Esophagus squamous epithelium (tissue), 5 donors: ENCODE measurements at regions not wholly inside any gene's neighbourhood (a gene's known extent, or its start where the extent isn't known, plus 50 kb on each side); places are given as distances from the start of the nearest gene placed in this dataset.

Experiments
- DNase-seq: peaks from one replicate; lab custom pipeline; 2025; lab: John Stamatoyannopoulos, UW
- H3K27ac ChIP-seq, 4 donors: fragments of 200-600 bp; sonication (generic); one replicate each; pipeline ENCODE4 v1.5.1; 2016 to 2019; ENCODE audit warnings: mild to moderate bottlenecking in 1 of 4
- H3K27me3 ChIP-seq, 4 donors: fragments of 200-600 bp; sonication (generic); 1 replicate in 3 of 4; 2 replicates in 1 of 4; pipeline versions ENCODE4 v1.5.1 to v1.6.0; 2017 to 2021; ENCODE audit warnings: antibody characterized with exemption in 1 of 4
- H3K36me3 ChIP-seq, 3 donors: fragments of 200-600 bp; sonication (generic); one replicate each; pipeline ENCODE4 v1.5.1; 2016 to 2019
- H3K4me1 ChIP-seq, 3 donors: fragments of 200-600 bp; sonication (generic); one replicate each; pipeline ENCODE4 v1.5.1; 2017 to 2019
- H3K4me3 ChIP-seq, 4 donors: fragments of 200-600 bp; sonication (generic); 1 replicate in 3 of 4; 2 replicates in 1 of 4; pipeline ENCODE4 v1.5.1; 2016 to 2019; ENCODE audit warnings: mild to moderate bottlenecking in 2 of 4, moderate library complexity in 1 of 4
- H3K9me3 ChIP-seq, 3 donors: fragments of 200-600 bp; sonication (generic); one replicate each; pipeline ENCODE4 v1.5.1; 2016 to 2019
- POLR2A ChIP-seq, 4 donors: fragments of 450-650 bp; IDR thresholded peaks; one replicate each; pipeline ENCODE4 v1.6.1; 2017; ENCODE audit warnings: antibody characterized with exemption in 4 of 4, mild to moderate bottlenecking in 4 of 4, moderate library complexity in 3 of 4
- WGBS, 2 donors: methylation state at CpG; one replicate each; pipeline ENCODE4 v1.1.5; 2018; 5-methylcytosine and 5-hydroxymethylcytosine counted together
- intact Hi-C: fragments of 100-400 bp; cut with DNase I; formaldehyde crosslinking; loops from one replicate; pipeline ENCODE4 v1.15.0; 2022
- TF ChIP-seq, protein P1 (sequence below), 6 experiments: fragments of 450-650 bp in 4 of 6; fragments of 200-600 bp in 2 of 6; sonication (generic) in 2 of 6; IDR thresholded peaks; one replicate each; pipeline ENCODE4 v1.5.1; 2016 to 2019; ENCODE audit warnings: antibody characterized with exemption in 6 of 6, mild to moderate bottlenecking in 4 of 6, moderate library complexity in 4 of 6
- donor health status: DM: yes; HTN: yes; CAD: no.

DNA sequence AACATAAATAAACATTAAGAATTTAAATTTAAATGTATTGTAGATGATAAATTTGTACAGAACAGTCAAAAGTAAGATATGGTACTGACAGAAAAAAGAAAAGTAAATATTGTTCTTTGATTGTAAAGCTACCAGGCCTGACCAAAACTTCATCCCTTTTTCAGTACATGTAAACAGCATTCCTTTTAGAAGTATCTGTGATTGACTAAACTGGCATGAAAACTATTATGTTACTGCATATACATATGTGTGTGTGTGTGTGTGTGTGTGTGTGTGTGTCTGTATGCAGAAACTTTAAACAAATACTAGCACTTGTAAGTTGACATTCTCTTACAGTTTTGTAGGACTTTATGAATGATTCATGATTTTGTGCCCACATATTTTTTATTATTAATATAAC, 270.9 kb downstream of the C12orf50 start:
- TF ChIP-seq POLR2A (IDR thresholded peaks at IDR 0.05), result no peak
- TF ChIP-seq, protein P1, sequence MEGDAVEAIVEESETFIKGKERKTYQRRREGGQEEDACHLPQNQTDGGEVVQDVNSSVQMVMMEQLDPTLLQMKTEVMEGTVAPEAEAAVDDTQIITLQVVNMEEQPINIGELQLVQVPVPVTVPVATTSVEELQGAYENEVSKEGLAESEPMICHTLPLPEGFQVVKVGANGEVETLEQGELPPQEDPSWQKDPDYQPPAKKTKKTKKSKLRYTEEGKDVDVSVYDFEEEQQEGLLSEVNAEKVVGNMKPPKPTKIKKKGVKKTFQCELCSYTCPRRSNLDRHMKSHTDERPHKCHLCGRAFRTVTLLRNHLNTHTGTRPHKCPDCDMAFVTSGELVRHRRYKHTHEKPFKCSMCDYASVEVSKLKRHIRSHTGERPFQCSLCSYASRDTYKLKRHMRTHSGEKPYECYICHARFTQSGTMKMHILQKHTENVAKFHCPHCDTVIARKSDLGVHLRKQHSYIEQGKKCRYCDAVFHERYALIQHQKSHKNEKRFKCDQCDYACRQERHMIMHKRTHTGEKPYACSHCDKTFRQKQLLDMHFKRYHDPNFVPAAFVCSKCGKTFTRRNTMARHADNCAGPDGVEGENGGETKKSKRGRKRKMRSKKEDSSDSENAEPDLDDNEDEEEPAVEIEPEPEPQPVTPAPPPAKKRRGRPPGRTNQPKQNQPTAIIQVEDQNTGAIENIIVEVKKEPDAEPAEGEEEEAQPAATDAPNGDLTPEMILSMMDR (IDR thresholded peaks at IDR 0.05), result no peak
- intact Hi-C loops, result no loop called here
- DNase-seq, result no peak
- Histone ChIP-seq H3K9me3 (no peaks in the 10 kb centered on the region), H3K27me3 (no peaks in the 10 kb centered on the region), H3K27ac (no peak overlapping the region), H3K36me3 (no peaks in the 10 kb centered on the region), H3K4me3 (no peak overlapping the region), H3K4me1 (no peaks in the 10 kb centered on the region)

DNA sequence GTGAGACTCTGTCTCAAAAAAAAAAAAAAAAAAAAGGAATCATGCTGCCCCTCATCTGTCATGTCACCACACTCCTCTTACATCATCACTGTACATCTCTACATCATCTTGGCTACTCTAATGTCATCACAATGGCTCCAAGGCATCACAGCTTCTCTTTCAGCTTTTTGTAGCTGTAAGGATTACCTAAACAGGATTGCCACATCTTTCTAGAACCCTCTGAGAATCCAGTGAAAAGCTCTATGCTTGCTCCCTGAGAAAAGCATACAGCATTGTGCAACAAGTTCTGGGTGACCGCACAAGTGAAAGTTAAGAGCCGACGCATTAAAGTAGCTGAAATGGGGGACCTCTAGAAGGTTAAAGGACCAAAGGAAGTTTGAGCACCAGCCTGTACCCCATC, 272.5 kb downstream of the C12orf50 start:
- WGBS, 2 donors, result 94 to 97% methylated on average over 3 of the region's 3 CpGs
- H3K27ac ChIP-seq, result no peak overlapping the region

DNA sequence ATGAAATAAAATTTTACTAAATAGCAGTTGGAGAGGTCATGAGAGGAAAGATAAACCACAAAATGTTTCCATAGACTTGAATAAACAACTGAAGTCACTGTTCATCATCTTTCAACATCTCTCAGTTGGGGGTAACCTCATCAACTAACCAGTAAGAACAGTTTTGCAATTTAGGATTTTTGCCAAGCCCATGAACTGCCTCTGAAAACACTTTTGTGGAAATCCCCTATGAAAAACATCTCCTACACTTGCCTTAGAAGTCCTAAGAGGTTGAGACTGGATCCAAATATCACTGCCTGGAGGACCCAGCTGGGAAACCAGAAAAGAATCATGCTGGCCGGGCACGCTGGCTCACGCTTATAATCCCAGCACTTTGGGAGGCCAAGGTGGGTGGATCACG, 273.1 kb downstream of the C12orf50 start:
- intact Hi-C loops, result no loop called here
- no peak overlapping the region for H3K4me3 ChIP-seq
- no peaks in the 10 kb centered on the region for H3K27me3 ChIP-seq
- no peaks in the 10 kb centered on the region for H3K9me3 ChIP-seq
- no peaks in the 10 kb centered on the region for H3K36me3 ChIP-seq
- H3K27ac ChIP-seq, result no peak overlapping the region
- 56 to 60% methylated on average over 1 to 4 of the region's 4 CpGs for WGBS, 2 donors
- H3K4me1 ChIP-seq, result no peaks in the 10 kb centered on the region
- no peak for DNase-seq
- TF ChIP-seq POLR2A (IDR thresholded peaks at IDR 0.05), result no peak
- TF ChIP-seq, protein P1 (IDR thresholded peaks at IDR 0.05), result no peak

More for the DNA sequence above, 272.5 kb downstream of the C12orf50 start:
- H3K4me3 ChIP-seq, result no peak overlapping the region
- H3K27me3 ChIP-seq, result no peaks in the 10 kb centered on the region
- DNase-seq, result no peak
- TF ChIP-seq, protein P1 (IDR thresholded peaks at IDR 0.05), result no peak
- no peak for TF ChIP-seq POLR2A (IDR thresholded peaks at IDR 0.05)
- intact Hi-C loops, result no loop called here
- H3K36me3 ChIP-seq, result no peaks in the 10 kb centered on the region
- H3K9me3 ChIP-seq, result no peaks in the 10 kb centered on the region
- H3K4me1 ChIP-seq, result no peaks in the 10 kb centered on the region

DNA sequence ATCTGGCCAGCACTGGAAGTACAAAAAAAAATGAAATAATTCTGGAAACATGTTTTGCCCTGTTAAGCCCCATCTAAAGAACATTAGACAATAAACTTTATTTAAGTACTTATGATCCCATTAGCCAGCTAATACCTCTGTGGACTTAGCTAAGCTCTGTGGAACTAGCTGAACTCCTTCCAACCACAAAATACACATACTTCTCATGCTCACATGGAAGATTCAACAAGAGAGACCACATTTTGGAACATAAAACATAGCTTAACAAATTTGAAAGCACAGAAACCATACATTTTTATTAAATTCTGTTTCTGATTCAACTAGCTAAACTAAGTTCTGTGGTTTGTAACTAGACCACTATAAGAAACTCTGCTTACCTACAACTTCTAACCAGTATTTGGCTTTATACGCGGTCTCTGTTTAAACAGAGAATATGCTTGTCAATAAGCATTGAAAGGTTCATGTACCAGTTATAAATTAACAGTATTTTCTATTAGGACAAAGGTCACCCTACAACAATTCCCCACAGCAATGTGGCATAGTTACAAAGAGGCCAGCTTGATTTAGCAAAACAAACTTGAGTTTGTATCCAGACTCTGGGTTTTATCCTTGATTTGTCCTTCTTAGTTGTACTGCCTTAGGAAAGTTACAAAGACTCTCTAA, 300.1 kb downstream of the C12orf50 start:
- intact Hi-C loops, result no loop called here
- Histone ChIP-seq H3K27ac (no peak overlapping the region), H3K4me1 (peaks cover 0 to 4% (median 0%) of the 10 kb centered on the region in 3 donors), H3K36me3 (no peaks in the 10 kb centered on the region), H3K27me3 (peaks cover 0 to 26% (median 0%) of the 10 kb centered on the region in 4 donors), H3K4me3 (no peak overlapping the region), H3K9me3 (no peaks in the 10 kb centered on the region)
- no peak for TF ChIP-seq POLR2A (IDR thresholded peaks at IDR 0.05)
- TF ChIP-seq, protein P1 (IDR thresholded peaks at IDR 0.05), result no peak
- DNase-seq, result no peak
- WGBS, 2 donors, result 68 to 88% methylated on average over 2 of the region's 2 CpGs

DNA sequence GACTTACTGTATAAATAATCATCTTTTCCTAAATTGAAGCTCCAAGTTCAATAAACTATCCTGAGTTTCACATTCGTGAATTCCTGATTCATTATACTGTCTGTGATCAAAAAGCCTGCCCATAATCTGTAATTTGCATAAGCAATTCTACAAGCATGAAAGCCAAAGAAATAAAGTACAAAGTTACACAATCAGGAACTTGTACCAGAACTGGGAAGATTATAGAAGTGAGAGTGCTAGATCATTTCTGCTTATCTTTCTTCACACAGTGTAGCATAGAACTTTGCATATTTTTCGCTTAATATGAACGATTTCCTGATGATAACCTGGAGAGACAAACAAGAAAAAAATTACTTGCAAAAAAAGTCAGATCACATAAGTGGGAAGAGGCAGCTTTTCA, 308.2 kb downstream of the C12orf50 start:
- no peaks in the 10 kb centered on the region for H3K4me1 ChIP-seq
- no peak for DNase-seq
- TF ChIP-seq, protein P1 (IDR thresholded peaks at IDR 0.05), result no peak
- no peak for TF ChIP-seq POLR2A (IDR thresholded peaks at IDR 0.05)
- intact Hi-C loops, result no loop called here
- no peaks in the 10 kb centered on the region for H3K36me3 ChIP-seq
- no peak overlapping the region for H3K4me3 ChIP-seq
- no peaks in the 10 kb centered on the region for H3K9me3 ChIP-seq
- H3K27me3 ChIP-seq, result peaks cover 0 to 11% (median 0%) of the 10 kb centered on the region in 4 donors
- WGBS, 2 donors, result 42 to 53% methylated on average over 3 of the region's 3 CpGs
- no peak overlapping the region for H3K27ac ChIP-seq
